CD4-positive, alpha-beta T cell treated with Interleukin-12 subunit alpha and Interleukin-12 subunit beta, for 1 hour (primary cell): ENCODE measurements at regions not wholly inside any gene's neighbourhood (a gene's known extent, or its start where the extent isn't known, plus 50 kb on each side); places are given as distances from the start of the nearest gene placed in this dataset.

ENCODE experiments used
- DNase-seq: peaks from one replicate; pipeline ENCODE4 v3.0.0-alpha.2; 2020

- DNase-seq, result no peak
Observed at GRCh38 chr4:32506067-32506466, 1785.9 kb downstream of the PCDH7 start.

- no peak for DNase-seq
Observed at GRCh38 chr4:32519060-32519459, 1798.9 kb downstream of the PCDH7 start.

- DNase-seq, result no peak
Observed at GRCh38 chr4:32525420-32525819, 1805.3 kb downstream of the PCDH7 start.

- no peak for DNase-seq
Observed at GRCh38 chr4:32544846-32545245, 1824.7 kb downstream of the PCDH7 start.

GRCh38 chr4:32551943-32552342 is 1831.8 kb downstream of the PCDH7 start:
- no peak for DNase-seq

- no peak for DNase-seq
Observed at GRCh38 chr4:32560306-32560705, 1840.1 kb downstream of the PCDH7 start.

GRCh38 chr4:32562010-32562409 is 1841.8 kb downstream of the PCDH7 start:
- no peak for DNase-seq

- no peak for DNase-seq
Observed at GRCh38 chr4:32564626-32565025, 1844.5 kb downstream of the PCDH7 start.

- DNase-seq, result peak; percentile 2
Observed at GRCh38 chr4:32569861-32570260, 1849.7 kb downstream of the PCDH7 start.

GRCh38 chr4:32572366-32572765 is 1852.2 kb downstream of the PCDH7 start:
- DNase-seq, result no peak

- no peak for DNase-seq
Observed at GRCh38 chr4:32574803-32575202, 1854.6 kb downstream of the PCDH7 start.

GRCh38 chr4:32589097-32589496 is 1868.9 kb downstream of the PCDH7 start:
- DNase-seq, result no peak

GRCh38 chr4:32589853-32590252 is 1869.7 kb downstream of the PCDH7 start:
- DNase-seq, result no peak

GRCh38 chr4:32597354-32597753 is 1877.2 kb downstream of the PCDH7 start:
- DNase-seq, result no peak

- DNase-seq, result no peak
Observed at GRCh38 chr4:32601848-32602247, 1881.7 kb downstream of the PCDH7 start.

- DNase-seq, result no peak
Observed at GRCh38 chr4:32607978-32608377, 1887.8 kb downstream of the PCDH7 start.

GRCh38 chr4:32624943-32625603 is 1904.9 kb downstream of the PCDH7 start:
- DNase-seq, result no peak

- no peak for DNase-seq
Observed at GRCh38 chr4:32625687-32626337, 1905.6 kb downstream of the PCDH7 start.

GRCh38 chr4:32631831-32632230 is 1911.7 kb downstream of the PCDH7 start:
- no peak for DNase-seq

- no peak for DNase-seq
Observed at GRCh38 chr4:32633421-32633820, 1913.3 kb downstream of the PCDH7 start.

- DNase-seq, result no peak
Observed at GRCh38 chr4:32645653-32646052, 1925.5 kb downstream of the PCDH7 start.

GRCh38 chr4:32658019-32658418 is 1937.8 kb downstream of the PCDH7 start:
- no peak for DNase-seq

GRCh38 chr4:32661229-32661628 is 1941.1 kb downstream of the PCDH7 start:
- no peak for DNase-seq

- DNase-seq, result no peak
Observed at GRCh38 chr4:32662803-32663202, 1942.6 kb downstream of the PCDH7 start.

GRCh38 chr4:32672359-32672758 is 1952.2 kb downstream of the PCDH7 start:
- no peak for DNase-seq
